NCI-H526 (cell line): ENCODE measurements at regions not wholly inside any gene's neighbourhood (a gene's known extent, or its start where the extent isn't known, plus 50 kb on each side); places are given as distances from the start of the nearest gene placed in this dataset.
A peak's percentile ranks its signal among the peaks of the same experiment; 100 is the strongest.

Experiments used
- DNase-seq, 2 experiments: peaks; one replicate each; lab custom pipeline; 2025; lab: John Stamatoyannopoulos, UW

DNA sequence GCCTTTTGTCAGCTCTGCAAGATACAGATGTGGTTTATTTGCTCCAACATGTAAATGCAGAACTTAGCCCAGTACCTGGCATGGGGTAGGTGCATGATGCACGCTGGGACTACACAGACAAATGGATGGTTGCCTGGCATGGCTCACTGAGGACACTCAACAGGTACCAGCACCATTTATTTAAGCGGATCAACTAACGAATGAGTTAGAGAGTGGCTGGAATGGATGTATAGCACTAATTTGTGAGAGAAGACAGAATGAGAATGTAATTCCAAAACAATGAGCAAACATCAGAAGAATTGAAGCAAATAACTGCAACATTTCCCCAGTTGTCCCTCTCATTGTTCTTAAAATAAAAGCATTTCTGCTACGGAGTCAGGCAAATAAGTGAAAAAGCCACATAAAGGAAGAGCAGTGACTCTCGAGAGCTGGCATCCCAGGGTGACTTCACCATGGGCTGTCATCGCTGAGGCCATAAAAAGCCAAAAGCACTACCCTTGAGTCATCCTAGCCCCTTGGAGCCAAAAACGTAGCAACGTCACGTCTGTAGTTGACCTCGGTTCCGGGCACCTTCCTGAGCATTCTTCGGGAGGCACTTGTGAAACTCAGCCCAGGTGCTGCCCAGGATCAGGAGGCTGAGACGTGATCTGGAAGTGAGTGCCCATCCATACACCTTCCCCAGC, 290.3 kb downstream of the NSG2 start:
- no peak for DNase-seq

DNA sequence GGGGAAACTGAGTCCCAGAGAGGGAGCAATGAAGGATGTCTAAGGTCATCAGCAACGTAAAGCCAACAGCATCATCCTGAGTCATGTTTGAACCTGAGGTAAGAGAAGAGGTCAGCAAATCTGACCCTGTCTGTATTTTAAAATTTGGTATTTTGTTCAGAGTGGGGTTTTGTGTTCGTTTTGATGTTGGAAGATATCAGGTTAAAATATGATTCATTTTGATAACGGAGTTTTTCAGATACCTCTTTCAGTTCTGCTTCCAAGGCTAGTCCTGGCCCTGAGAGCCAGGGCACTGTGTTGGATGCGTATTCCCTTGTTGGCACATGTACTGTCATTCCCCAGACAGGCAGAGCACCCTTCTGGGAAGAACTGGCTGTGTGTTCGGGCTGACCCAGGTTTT, 291.0 kb downstream of the NSG2 start:
- DNase-seq: no peak

DNA sequence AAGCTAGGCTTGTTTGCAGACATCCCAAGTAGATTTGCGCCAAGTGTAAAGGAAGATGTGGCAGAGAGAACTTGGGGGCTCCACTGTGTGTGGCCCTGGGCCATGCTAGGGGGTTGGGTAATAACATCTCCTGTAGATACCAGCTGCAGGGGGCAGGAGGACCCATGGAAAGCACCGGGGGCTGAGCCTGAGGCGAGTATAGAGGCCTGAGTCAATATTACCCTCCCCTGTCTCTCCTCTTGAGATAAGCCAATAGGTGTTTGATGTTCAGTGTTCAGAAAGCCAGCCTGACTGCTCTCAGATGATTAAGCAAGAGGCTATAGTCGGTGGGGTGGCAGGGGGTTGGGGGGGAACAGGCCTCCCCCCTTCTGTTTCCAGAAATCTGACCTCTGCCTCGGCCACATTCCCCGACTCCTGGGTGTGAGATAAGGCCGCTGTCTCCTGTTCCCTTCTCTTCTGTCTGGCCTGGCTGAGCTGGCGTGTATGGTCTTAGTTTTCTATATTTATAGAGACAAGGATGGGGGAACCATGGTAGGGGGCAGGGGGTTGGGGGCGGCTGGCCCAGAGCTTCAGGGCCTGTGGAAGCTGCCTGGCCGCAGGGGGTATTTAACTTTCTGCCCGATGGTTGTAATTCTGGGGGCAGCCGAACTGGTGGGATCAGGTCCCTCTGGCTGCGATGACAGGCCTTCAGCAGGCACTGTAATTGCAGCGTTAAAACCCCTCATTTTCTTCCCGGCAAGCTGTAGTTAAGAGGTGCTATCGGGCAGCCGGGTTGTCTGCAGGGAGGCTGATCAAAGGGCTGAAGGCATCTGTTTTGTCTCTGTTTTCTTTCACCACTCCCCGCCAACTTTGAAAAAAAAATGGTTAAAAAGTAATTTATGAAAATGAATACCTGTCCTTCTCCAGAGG, 292.0 kb downstream of the NSG2 start:
- no peak for DNase-seq

DNA sequence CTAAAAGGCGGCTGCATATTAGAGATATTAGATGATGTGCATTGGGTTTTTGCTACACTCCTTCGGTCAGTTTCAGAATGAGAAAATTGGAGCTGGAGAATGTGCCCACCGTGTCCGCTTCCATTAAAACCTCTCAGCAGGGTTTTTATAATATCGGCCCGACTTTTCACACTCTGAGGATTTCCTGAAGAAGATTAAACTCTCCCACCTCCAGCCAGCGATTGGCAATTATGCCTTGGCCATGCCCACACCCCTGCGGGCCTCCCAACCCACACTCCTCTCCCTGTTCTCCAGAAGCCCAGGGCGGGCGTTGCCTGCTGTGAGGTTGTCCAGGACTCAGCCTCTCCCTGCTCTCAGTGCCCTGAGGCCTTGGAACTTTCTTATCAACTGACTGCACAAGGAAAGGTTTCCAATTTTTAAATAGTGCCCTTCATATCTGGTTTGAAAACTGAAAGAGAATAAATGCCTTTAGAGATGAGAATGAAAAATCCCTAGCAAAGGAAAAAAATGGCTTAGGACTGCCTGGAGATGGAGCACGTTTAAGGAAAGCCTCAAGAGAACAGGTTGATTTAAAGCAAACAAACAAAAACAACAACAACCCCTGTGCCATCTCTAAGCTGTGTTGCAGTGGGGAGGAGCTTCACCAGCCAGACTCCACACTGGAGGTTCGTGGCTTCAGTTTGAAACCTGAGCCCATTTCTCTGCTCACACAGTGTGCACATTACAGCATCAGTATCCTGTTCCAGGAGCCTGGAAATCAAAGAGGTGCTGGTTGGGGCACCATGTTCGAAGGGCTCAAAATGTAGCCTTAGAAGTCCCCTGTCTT, 292.9 kb downstream of the NSG2 start:
- DNase-seq: no peak

DNA sequence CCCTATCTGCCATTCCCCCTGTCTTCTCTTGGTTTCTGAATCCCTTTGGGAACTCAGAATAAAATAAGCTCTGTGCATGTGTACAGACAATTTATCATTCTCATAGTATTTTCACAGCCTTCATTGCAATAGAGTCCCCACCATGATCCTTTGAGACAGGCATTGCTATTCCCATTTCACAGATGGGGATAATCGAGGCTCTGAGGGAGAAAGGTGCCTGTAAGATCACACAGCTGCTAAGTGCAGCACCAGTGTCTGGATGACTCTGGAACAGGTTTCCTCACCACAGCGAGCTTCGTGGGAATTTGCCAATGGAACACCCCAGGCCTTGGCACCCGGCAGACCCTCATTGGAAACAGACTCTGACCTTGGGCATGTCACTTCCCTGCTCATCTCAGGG, 293.6 kb downstream of the NSG2 start:
- no peak for DNase-seq

DNA sequence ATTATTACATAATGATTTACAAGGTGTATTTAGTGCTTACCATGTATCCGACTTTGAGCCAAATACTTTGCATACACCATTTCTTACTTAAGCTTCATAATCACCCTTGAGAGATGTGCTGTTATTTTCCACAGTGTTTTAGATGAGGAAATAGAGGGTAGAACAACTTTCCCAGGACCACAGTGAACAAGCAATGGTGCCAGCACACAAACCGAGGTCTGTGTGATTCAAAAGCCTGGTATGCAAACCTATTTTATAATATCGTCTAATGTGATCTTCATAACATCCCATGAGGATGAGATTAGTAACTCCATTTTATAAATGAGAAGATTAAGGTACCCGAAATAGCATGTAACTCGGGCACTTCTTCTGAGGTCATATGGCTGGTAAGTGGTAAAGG, 294.7 kb downstream of the NSG2 start:
- DNase-seq: no peak

DNA sequence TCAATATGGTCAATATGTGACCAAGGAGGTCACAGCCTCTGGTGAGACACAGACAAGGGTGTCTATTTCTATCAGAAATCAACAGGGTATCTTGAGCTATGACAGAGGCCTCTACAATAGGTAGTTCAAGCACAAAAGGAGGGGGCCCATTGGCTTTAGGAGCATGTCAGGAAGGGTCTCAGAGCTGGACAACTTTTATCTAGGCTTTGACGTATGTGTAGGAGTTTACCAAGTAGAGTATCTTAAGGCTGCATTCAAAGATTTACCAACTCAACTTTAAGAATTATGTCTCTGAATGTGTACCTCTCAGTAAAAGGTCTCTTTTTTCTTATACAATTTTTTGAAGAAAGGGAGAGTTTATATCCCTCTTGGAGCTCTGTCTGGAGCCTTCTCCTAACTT, 297.2 kb downstream of the NSG2 start:
- DNase-seq: no peak

DNA sequence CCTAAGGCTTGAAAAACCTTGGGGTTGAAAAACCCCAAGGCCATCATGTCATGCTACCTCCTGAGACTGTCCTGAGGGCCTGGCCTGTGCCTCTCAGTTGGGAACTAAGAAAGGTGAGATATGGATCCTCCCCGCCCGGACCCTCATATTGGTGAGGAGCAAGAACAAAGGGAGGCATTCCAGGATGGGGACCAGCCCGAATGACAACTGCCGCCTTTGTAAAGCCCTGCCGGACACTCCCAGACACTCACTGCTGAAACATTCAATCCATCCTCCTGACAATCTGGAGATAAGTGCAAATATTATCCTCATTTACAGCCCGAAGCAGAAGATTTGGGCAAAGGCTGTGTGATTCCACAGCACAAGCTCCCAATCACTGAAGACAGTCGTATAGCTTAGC, 298.3 kb downstream of the NSG2 start:
- no peak for DNase-seq

DNA sequence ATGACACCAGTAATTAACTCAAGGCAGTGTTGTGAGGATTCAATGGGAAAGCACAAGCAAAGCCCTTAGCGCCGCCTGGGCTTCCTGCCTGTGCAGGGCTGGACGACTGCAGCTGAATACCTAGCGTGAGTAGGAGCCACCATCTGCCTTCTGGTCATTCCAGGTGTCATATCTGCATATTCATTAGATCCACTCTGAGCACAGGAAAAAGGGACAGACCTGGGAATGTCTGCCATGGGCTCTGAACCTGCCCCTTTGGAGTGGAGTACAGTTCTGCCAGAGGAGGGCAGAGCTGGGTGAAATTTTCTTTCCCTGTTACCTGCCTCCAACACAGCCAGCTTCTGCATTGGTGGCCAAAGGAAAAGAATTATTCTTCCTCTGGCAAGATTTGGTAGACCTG, 298.8 kb downstream of the NSG2 start:
- DNase-seq: peak in 1 of 2 experiments; percentile 46

DNA sequence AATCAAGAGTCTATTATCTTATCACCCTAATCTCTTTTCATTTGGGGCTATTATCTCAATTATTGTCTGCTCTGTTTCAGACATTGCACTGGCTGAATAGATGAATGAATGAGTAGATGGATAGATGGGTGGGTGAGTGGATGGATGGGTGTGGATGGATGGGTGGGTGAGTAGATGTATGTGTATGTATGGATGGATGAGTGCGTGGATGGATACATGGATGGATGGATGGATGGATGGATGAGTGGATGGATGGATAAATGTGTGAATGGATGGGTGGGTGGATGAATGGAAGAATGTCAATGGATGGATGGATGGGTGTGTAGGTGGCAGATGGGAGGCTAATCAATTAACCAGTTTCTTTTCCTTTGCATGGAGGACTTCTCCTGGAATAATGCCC, 301.7 kb downstream of the NSG2 start:
- DNase-seq: no peak

DNA sequence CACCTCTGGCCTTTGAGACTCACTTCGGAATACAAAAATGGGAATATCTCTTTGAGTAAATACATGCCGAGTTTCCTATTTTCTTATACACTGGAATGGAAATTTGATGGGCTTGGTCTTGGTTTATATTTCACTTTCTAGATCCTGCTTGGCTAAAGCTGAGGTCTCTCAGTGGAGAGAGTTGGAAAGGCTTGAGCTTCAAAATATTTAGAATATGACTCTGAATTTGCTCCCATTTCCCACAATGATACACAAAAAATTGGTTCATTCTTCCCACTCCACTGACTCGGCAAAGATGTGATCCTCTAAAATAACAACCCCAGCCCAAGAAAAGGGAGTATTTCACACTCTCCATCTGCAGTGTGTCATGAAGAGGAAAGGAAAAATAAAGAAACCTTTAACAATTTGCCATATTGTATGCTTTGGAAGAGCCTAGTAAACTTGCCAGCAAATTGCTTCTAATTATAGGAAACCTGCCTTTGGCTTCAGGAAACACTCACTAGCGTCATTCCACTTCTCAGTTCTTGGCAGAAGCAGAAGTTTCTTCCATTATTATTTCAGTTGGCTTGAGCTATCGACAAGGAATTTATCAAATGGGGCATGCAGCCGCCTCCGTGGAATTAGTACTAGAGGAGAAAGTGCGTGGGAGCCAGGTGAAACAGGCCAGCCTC, 302.9 kb downstream of the NSG2 start:
- no peak for DNase-seq

DNA sequence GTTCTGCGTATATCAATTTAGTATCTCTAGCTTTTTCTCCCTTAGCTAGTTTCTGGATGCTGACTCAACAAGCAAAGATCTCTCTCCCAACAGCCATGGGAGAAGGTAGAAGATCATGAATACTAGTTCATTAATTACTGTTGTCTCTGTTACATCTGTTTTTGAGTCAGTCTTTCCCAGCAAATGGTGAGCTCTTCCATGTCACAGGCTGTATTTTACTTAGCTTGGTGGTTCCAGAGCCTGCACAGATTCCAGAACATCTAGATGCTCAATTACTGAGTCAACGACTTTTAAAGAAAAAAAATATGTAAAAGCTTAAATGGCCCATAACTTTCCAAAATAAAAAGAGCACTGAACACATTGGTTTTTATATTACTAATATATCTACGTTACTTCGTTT, 307.2 kb downstream of the NSG2 start:
- DNase-seq: no peak

DNA sequence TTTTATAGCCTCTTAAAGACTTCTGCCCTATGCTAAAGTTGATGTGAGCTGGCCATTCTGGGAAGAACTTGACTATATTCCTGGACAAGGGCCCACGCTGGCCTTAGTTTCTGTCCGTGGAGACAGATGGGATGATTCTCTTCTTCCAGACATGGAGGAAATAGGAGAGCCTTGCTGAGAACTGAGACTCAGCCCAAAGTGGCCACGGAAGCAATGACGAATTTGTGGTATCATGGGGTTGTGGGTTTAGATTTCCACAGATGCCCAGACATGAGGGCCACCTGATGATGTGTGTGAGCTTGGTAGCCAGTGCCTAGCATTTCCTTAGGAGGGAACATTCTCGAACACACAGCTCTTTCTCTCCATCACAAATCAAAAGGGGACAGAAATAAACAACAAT, 309.1 kb downstream of the NSG2 start:
- no peak for DNase-seq

DNA sequence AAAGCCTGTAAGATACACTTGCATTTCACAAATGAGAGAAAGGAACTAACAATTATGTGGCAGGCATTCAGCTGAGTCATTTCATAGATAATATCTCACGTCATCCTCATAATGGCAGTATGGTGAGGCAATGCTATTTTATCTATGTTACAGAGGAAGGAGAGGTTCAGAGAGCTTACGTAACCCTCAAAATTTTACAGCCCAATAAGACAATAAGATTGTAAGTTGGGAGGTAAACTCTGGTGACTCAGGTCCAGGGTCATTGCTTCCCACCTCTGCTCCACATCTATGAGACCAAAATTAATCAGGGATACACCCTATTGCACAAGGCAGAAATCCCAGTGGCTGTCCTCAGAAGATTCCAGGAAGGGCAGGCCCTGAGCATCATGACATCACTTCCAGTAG, 309.7 kb downstream of the NSG2 start:
- DNase-seq: no peak

DNA sequence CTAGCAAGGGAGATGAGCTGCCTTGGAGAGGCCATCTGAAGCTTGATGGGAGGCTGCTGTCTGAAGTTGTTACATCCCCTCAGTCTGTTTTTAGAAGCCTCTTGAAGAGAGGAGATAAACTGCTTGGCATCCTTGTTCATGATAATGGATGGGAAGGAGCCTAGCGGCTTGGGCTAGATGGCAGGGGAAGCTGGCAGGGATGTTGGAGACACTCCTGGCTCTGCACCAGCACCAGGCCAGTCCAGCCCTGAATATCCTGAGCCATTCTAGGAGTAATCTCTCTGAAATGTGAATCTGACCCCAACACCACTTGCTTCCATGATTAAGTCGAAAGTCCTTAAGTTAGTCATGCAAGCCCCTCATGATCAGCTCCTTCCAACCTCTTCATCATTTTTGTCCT, 310.5 kb downstream of the NSG2 start:
- no peak for DNase-seq

DNA sequence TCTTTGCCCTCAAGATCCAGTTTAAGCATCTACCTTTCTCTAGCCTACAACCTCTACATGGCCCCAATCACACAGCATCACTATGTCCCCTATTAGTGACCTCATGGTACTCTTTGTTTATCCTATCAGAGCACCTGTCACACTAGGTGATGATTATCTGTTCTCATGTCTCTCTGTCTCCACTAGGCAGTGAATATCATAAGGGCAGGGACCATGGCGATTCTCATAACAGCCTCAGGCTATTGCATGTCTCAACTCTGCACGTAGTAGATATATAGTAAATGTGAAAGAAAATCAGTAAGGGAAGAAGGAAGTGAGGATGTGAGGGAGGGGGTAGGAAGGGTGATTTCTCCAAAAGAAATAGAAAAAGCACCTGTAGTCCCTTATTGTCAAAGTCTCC, 311.0 kb downstream of the NSG2 start:
- DNase-seq: no peak

DNA sequence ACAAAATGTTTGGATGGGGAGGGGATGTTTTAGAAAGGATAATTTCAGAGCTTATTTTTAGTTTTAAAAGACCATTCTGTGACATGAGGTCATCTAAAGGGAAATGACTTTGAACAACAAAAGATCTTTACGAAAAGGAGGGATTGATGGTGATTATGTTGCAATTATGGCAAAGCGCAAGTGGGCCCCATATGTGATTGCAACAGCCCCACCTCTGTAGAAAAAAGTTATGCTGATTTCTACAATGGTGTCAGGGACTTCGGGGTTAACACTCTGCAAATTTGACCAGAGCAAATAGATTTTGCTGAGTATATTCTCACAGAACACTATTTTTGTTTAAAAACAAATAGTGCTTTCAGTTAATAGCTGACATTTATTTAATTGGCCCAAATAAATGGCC, 312.8 kb downstream of the NSG2 start:
- no peak for DNase-seq

DNA sequence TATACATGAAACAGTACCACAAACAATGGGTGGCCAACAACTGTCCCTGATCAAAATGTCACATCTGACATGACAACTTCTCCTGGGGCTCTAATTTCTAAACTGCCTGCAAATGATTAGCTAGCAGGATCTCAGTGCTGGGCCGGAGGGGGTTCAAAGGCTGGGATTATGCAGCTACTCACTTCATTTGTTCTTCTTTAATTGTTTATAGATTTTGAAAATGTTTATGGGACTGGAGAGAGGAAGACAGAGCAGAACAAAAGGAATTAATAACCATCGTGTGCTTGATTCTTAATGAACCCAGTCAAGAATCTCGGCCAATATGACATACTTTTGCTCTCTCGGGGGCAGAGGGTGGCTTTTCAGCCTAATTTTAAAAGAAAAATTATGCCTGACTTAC, 313.6 kb downstream of the NSG2 start:
- DNase-seq: no peak

DNA sequence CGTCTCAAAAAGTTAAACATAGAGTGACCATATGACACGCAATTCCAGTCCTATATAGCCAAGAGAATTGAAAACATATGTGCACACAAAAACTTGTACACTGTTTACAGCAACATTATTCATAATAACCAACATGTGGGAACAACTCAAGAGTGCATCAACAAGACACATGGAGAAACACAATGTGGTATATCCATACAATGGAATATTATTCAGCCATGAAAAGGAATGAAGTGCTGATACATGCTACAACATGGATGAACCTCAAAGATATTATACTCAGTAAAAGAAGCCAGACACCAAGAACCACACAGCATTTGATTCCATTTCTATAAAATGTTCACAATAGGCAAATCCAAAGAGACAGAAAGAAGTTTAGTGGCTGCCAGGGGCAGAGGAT, 317.0 kb downstream of the NSG2 start:
- DNase-seq: no peak

DNA sequence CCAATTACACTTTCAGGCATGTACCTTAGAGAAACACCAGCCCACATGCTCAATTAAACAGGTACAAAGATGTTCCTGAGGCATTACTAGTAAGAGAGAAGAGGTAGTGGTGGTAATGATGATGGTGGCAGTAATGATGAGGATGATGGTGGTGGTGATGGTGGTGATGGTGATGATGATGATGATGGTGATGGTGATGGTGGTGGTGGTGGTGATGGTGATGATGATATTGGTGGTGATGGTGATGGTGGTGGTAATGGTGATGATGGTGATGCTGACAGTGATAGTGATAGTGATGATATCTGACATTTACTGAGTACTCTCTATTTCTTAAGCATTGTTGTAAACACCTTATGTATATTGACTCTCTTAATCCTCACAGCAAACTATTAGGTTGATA, 318.4 kb downstream of the NSG2 start:
- DNase-seq: no peak

DNA sequence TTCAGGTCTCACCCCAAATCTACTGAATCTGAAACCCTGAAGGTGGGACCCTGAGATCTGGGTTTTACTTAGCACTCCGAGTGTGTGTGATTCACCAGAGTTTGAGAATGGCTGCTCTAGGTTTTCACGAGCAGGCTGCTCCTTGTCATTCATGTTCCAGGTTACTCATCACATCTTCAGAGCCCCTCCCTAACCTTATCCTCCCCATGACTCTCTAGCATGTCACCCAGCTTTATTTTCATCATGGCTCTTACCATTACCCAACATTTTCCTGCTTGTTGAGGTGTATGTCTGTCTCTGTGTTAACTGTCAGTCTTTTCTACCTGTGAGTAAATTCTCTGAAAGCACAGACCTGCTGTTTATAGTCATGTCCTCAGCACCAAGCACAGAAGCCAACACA, 319.2 kb downstream of the NSG2 start:
- no peak for DNase-seq

DNA sequence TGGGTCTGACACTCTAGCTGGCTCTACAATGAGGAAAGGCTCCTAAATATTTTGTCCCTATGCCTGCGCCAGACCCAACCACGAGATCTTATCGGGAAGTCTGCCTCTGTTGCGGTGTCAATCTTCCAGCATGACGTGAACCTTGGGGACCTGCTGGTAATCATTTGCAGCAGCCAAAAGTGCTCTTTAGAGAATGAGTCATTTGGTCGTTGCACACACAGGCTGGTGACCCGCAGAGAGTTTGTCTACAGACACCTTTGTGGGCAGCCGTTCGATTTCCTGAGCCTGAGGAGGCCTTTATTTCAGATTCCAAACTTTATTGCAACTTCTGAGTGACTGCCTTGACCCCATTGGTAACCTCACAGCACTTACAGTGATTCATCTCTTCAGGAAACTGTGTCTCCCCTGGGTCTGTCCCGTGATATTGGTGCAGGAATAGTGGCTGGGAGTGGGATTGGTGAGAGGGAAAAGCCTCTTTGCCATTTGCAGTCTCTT, 326.1 kb downstream of the NSG2 start:
- DNase-seq: no peak
